ENCODE measurements at regions not wholly inside any gene's neighbourhood (a gene's known extent, or its start where the extent isn't known, plus 50 kb on each side); places are given as distances from the start of the nearest gene placed in this dataset.
"Not testable (repeated sequence)": the region's sequence is repeated elsewhere in the genome, so short reads cannot be mapped to it uniquely, and the experiment has no call there.

- DNase-seq (ENCODE audit: low read depth in 1 of 2, low spot score in 1 of 2), result no peak
- Histone ChIP-seq H3K9me3 (ENCODE audit: low read depth) (no peaks in the 10 kb centered on the region), H3K27ac (no peak overlapping the region), H3K4me1 (ENCODE audit: low read depth) (no peaks in the 10 kb centered on the region), H3K36me3 (no peaks in the 10 kb centered on the region), H3K4me3 (no peak overlapping the region), H3K27me3 (no peaks in the 10 kb centered on the region)
- no peak for TF ChIP-seq CTCF (IDR thresholded peaks at IDR 0.05; ENCODE audit: low read depth, low read length)
Observed at GRCh38 chr10:8163824-8164223, 109.3 kb downstream of the GATA3 start.

GRCh38 chr10:8164640-8165039 is 110.2 kb downstream of the GATA3 start:
- DNase-seq (ENCODE audit: low read depth in 1 of 2, low spot score in 1 of 2); H3K4me3 ChIP-seq; H3K27ac ChIP-seq; H3K4me1 ChIP-seq (ENCODE audit: low read depth); H3K9me3 ChIP-seq (ENCODE audit: low read depth); H3K36me3 ChIP-seq; H3K27me3 ChIP-seq: not testable (repeated sequence)

- H3K4me3 ChIP-seq, result no peak overlapping the region
Observed at GRCh38 chr10:8168836-8169235, 114.3 kb downstream of the GATA3 start.

GRCh38 chr10:8171008-8171407 is 116.5 kb downstream of the GATA3 start:
- Histone ChIP-seq H3K27ac (no peak overlapping the region), H3K36me3 (no peaks in the 10 kb centered on the region), H3K27me3 (no peaks in the 10 kb centered on the region), H3K4me3 (no peak overlapping the region), H3K9me3 (ENCODE audit: low read depth) (no peaks in the 10 kb centered on the region), H3K4me1 (ENCODE audit: low read depth) (no peaks in the 10 kb centered on the region)
- DNase-seq (ENCODE audit: low read depth in 1 of 2, low spot score in 1 of 2), result no peak
- TF ChIP-seq CTCF (IDR thresholded peaks at IDR 0.05; ENCODE audit: low read depth, low read length), result no peak

More at GRCh38 chr10:8168836-8169235, 114.3 kb downstream of the GATA3 start:
- Histone ChIP-seq H3K4me1 (ENCODE audit: low read depth) (no peaks in the 10 kb centered on the region), H3K27ac (no peak overlapping the region), H3K9me3 (ENCODE audit: low read depth) (no peaks in the 10 kb centered on the region), H3K36me3 (no peaks in the 10 kb centered on the region), H3K27me3 (no peaks in the 10 kb centered on the region)
- DNase-seq (ENCODE audit: low read depth in 1 of 2, low spot score in 1 of 2), result no peak
- TF ChIP-seq CTCF (IDR thresholded peaks at IDR 0.05; ENCODE audit: low read depth, low read length), result no peak

- no peak for DNase-seq (ENCODE audit: low read depth in 1 of 2, low spot score in 1 of 2)
- H3K36me3 ChIP-seq, result no peaks in the 10 kb centered on the region
- H3K27ac ChIP-seq, result no peak overlapping the region
- no peak for TF ChIP-seq CTCF (IDR thresholded peaks at IDR 0.05; ENCODE audit: low read depth, low read length)
- H3K4me1 ChIP-seq (ENCODE audit: low read depth), result no peaks in the 10 kb centered on the region
- H3K9me3 ChIP-seq (ENCODE audit: low read depth), result no peaks in the 10 kb centered on the region
- no peak overlapping the region for H3K4me3 ChIP-seq
- H3K27me3 ChIP-seq, result no peaks in the 10 kb centered on the region
Observed at GRCh38 chr10:8172604-8173003, 118.1 kb downstream of the GATA3 start.

- Histone ChIP-seq H3K27ac (no peak overlapping the region), H3K9me3 (ENCODE audit: low read depth) (no peaks in the 10 kb centered on the region), H3K36me3 (no peaks in the 10 kb centered on the region), H3K4me1 (ENCODE audit: low read depth) (no peaks in the 10 kb centered on the region), H3K27me3 (no peaks in the 10 kb centered on the region), H3K4me3 (no peak overlapping the region)
- TF ChIP-seq CTCF (IDR thresholded peaks at IDR 0.05; ENCODE audit: low read depth, low read length), result no peak
- DNase-seq (ENCODE audit: low read depth in 1 of 2, low spot score in 1 of 2), result no peak
Observed at GRCh38 chr10:8173243-8173865, 118.9 kb downstream of the GATA3 start.
